OCI-LY7 (cell line): ENCODE measurements at regions not wholly inside any gene's neighbourhood (a gene's known extent, or its start where the extent isn't known, plus 50 kb on each side); places are given as distances from the start of the nearest gene placed in this dataset.

Experiments
- EZH2phosphoT487 ChIP-seq: fragments of 200-600 bp; sonication (generic); IDR thresholded peaks from 2 replicates; pipeline ENCODE4 v1.6.1; 2018; ENCODE audit warnings: low read depth, borderline replicate concordance, mild to moderate bottlenecking, mixed run types, antibody characterized with exemption, low read length, moderate library complexity, mixed read lengths
- TF ChIP-seq, protein P1 (sequence below): fragments of 200-600 bp; sonication (generic); conservative IDR thresholded peaks from 2 replicates; pipeline ENCODE4 v1.5.1; 2014; ENCODE audit warnings: mild to moderate bottlenecking, antibody characterized with exemption, low read length, moderate library complexity, mixed read lengths

DNA sequence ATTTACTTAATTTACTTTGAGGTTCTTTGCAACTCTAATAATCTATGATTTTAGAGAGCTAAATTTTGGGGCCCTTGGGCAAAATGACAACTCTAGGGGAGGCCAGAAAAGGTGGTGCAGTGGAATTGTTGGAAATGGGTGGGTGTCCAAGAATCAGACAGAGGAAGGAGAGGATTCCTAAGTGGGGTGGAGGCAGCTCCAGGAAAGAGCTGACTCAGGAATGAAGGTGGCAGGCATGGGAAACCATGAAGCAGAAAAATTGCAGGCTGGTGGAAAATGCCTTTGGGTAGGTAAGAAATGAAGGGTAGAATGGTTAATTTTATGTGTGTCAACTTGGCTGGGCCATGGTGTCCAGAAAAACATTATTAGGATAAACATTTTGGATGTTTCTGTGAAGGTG lies 248.5 kb upstream of the TUT7 start:
- TF ChIP-seq, protein P1, sequence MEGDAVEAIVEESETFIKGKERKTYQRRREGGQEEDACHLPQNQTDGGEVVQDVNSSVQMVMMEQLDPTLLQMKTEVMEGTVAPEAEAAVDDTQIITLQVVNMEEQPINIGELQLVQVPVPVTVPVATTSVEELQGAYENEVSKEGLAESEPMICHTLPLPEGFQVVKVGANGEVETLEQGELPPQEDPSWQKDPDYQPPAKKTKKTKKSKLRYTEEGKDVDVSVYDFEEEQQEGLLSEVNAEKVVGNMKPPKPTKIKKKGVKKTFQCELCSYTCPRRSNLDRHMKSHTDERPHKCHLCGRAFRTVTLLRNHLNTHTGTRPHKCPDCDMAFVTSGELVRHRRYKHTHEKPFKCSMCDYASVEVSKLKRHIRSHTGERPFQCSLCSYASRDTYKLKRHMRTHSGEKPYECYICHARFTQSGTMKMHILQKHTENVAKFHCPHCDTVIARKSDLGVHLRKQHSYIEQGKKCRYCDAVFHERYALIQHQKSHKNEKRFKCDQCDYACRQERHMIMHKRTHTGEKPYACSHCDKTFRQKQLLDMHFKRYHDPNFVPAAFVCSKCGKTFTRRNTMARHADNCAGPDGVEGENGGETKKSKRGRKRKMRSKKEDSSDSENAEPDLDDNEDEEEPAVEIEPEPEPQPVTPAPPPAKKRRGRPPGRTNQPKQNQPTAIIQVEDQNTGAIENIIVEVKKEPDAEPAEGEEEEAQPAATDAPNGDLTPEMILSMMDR = no peak
- TF ChIP-seq EZH2phosphoT487 = no peak
